C4-2B (cell line): ENCODE measurements at regions not wholly inside any gene's neighbourhood (a gene's known extent, or its start where the extent isn't known, plus 50 kb on each side); places are given as distances from the start of the nearest gene placed in this dataset.

Source experiments
- H3K27ac ChIP-seq: fragments of 450-650 bp; 2 replicates; pipeline ENCODE4 v1.5.1; 2017
- CTCF ChIP-seq: fragments of 450-650 bp; conservative IDR thresholded peaks from 2 replicates; pipeline ENCODE4 v1.5.1; 2017; ENCODE audit warnings: mild to moderate bottlenecking
- ZFX ChIP-seq: fragments of 450-650 bp; IDR thresholded peaks from 2 replicates; pipeline ENCODE4 v1.6.1; 2017

- TF ChIP-seq CTCF, result no peak
- no peak for TF ChIP-seq ZFX
- no peak overlapping the region for H3K27ac ChIP-seq
These were observed 56.0 kb upstream of the OR5AK2 start for GRCh38 chr11:56932572-56933220.

- H3K27ac ChIP-seq, result no peak overlapping the region
- no peak for TF ChIP-seq ZFX
- no peak for TF ChIP-seq CTCF
These were observed 65.6 kb upstream of the OR5AK2 start for GRCh38 chr11:56923116-56923515.

GRCh38 chr11:56922421-56922820, 66.3 kb upstream of the OR5AK2 start:
- TF ChIP-seq ZFX (no peak), CTCF (no peak)
- no peak overlapping the region for H3K27ac ChIP-seq

GRCh38 chr11:56917708-56918400, 70.9 kb upstream of the OR5AK2 start:
- TF ChIP-seq ZFX (no peak), CTCF (no peak)
- no peak overlapping the region for H3K27ac ChIP-seq

GRCh38 chr11:56916587-56916986, 72.1 kb upstream of the OR5AK2 start:
- TF ChIP-seq ZFX (no peak), CTCF (no peak)

GRCh38 chr11:56916162-56916561, 72.6 kb upstream of the OR5AK2 start:
- H3K27ac ChIP-seq, result no peak overlapping the region
- no peak for TF ChIP-seq ZFX
- no peak for TF ChIP-seq CTCF

More at GRCh38 chr11:56916587-56916986, 72.1 kb upstream of the OR5AK2 start:
- no peak overlapping the region for H3K27ac ChIP-seq

GRCh38 chr11:56911312-56911711, 77.4 kb upstream of the OR5AK2 start:
- H3K27ac ChIP-seq, result no peak overlapping the region
- TF ChIP-seq CTCF (no peak), ZFX (no peak)
